Activated T-helper 17 cell treated with anti-CD3 and anti-CD28 coated beads, Interleukin-2, amount 50 U/mL, for 72 hours (primary cell): ENCODE measurements at regions not wholly inside any gene's neighbourhood (a gene's known extent, or its start where the extent isn't known, plus 50 kb on each side); places are given as distances from the start of the nearest gene placed in this dataset.

Experiments
- ATAC-seq: fragments of 150-1000 bp; cut with Tn5 transposase; replicated peaks from 2 replicates; pipeline ENCODE4 v1.10.0; 2021; ENCODE audit warnings: mild to moderate bottlenecking, moderate library complexity
- H3K27ac Mint-ChIP-seq: one replicate; pipeline ENCODE4 v1.8.0; 2022; ENCODE audit warnings: mixed read lengths
- H3K27me3 Mint-ChIP-seq: one replicate; pipeline ENCODE4 v1.8.0; 2022; ENCODE audit warnings: mixed read lengths
- H3K36me3 Mint-ChIP-seq: one replicate; pipeline ENCODE4 v1.8.0; 2022; ENCODE audit warnings: low read depth, mild to moderate bottlenecking, mixed read lengths
- H3K4me1 Mint-ChIP-seq: one replicate; pipeline ENCODE4 v1.8.0; 2022; ENCODE audit warnings: mixed read lengths
- H3K4me3 Mint-ChIP-seq: one replicate; pipeline ENCODE4 v1.8.0; 2022; ENCODE audit warnings: mild to moderate bottlenecking, mixed read lengths
- H3K9me3 Mint-ChIP-seq: one replicate; pipeline ENCODE4 v1.8.0; 2022; ENCODE audit warnings: mixed read lengths

- Mint-ChIP-seq H3K27me3 (no peaks in the 10 kb centered on the region), H3K4me3 (no peak overlapping the region), H3K27ac (no peak overlapping the region), H3K9me3 (no peaks in the 10 kb centered on the region), H3K36me3 (no peaks in the 10 kb centered on the region), H3K4me1 (peaks cover 11% of the 10 kb centered on the region)
- no peak for ATAC-seq
Measured at GRCh38 chr2:222790932-222791331, 69.9 kb upstream of the ACSL3 start.

- no peak overlapping the region for H3K27ac Mint-ChIP-seq
- H3K4me1 Mint-ChIP-seq, result peaks cover 11% of the 10 kb centered on the region
- H3K27me3 Mint-ChIP-seq, result no peaks in the 10 kb centered on the region
- H3K9me3 Mint-ChIP-seq, result no peaks in the 10 kb centered on the region
- H3K36me3 Mint-ChIP-seq, result no peaks in the 10 kb centered on the region
- H3K4me3 Mint-ChIP-seq, result no peak overlapping the region
- ATAC-seq, result no peak
Measured at GRCh38 chr2:222792001-222792611, 68.7 kb upstream of the ACSL3 start.

- H3K27me3 Mint-ChIP-seq, result no peaks in the 10 kb centered on the region
- H3K27ac Mint-ChIP-seq, result no peak overlapping the region
- peaks cover 1% of the 10 kb centered on the region for H3K4me1 Mint-ChIP-seq
- H3K9me3 Mint-ChIP-seq, result no peaks in the 10 kb centered on the region
- H3K4me3 Mint-ChIP-seq, result no peak overlapping the region
- ATAC-seq, result no peak
- no peaks in the 10 kb centered on the region for H3K36me3 Mint-ChIP-seq
Measured at GRCh38 chr2:222794585-222795449, 66.0 kb upstream of the ACSL3 start.

- Mint-ChIP-seq H3K9me3 (no peaks in the 10 kb centered on the region), H3K27ac (no peak overlapping the region), H3K4me3 (no peak overlapping the region), H3K4me1 (no peaks in the 10 kb centered on the region), H3K27me3 (no peaks in the 10 kb centered on the region), H3K36me3 (no peaks in the 10 kb centered on the region)
- no peak for ATAC-seq
Measured at GRCh38 chr2:222795450-222796357, 65.1 kb upstream of the ACSL3 start.

GRCh38 chr2:222796413-222797103, 64.3 kb upstream of the ACSL3 start:
- Mint-ChIP-seq H3K27me3 (no peaks in the 10 kb centered on the region), H3K9me3 (no peaks in the 10 kb centered on the region), H3K27ac (no peak overlapping the region), H3K36me3 (no peaks in the 10 kb centered on the region), H3K4me1 (no peaks in the 10 kb centered on the region), H3K4me3 (no peak overlapping the region)
- no peak for ATAC-seq

- ATAC-seq, result no peak
- Mint-ChIP-seq H3K36me3 (no peaks in the 10 kb centered on the region), H3K4me3 (no peak overlapping the region)
Measured at GRCh38 chr2:222797261-222797660, 63.6 kb upstream of the ACSL3 start.

GRCh38 chr2:222797871-222798270, 63.0 kb upstream of the ACSL3 start:
- peaks cover 5% of the 10 kb centered on the region for H3K27me3 Mint-ChIP-seq
- H3K4me1 Mint-ChIP-seq, result no peaks in the 10 kb centered on the region
- H3K36me3 Mint-ChIP-seq, result no peaks in the 10 kb centered on the region
- no peak overlapping the region for H3K27ac Mint-ChIP-seq
- peak; percentile 98 for ATAC-seq
- H3K4me3 Mint-ChIP-seq, result no peak overlapping the region
- H3K9me3 Mint-ChIP-seq, result no peaks in the 10 kb centered on the region

More at GRCh38 chr2:222797261-222797660, 63.6 kb upstream of the ACSL3 start:
- no peaks in the 10 kb centered on the region for H3K4me1 Mint-ChIP-seq
- H3K27me3 Mint-ChIP-seq, result peaks cover 2% of the 10 kb centered on the region
- H3K9me3 Mint-ChIP-seq, result no peaks in the 10 kb centered on the region
- H3K27ac Mint-ChIP-seq, result no peak overlapping the region

GRCh38 chr2:222798528-222798927, 62.3 kb upstream of the ACSL3 start:
- peaks cover 5% of the 10 kb centered on the region for H3K27me3 Mint-ChIP-seq
- no peak for ATAC-seq

GRCh38 chr2:222799262-222799918, 61.4 kb upstream of the ACSL3 start:
- Mint-ChIP-seq H3K36me3 (no peaks in the 10 kb centered on the region), H3K9me3 (no peaks in the 10 kb centered on the region), H3K4me3 (no peak overlapping the region), H3K27ac (no peak overlapping the region), H3K4me1 (no peaks in the 10 kb centered on the region), H3K27me3 (peaks cover 11% of the 10 kb centered on the region)
- no peak for ATAC-seq

More at GRCh38 chr2:222798528-222798927, 62.3 kb upstream of the ACSL3 start:
- Mint-ChIP-seq H3K9me3 (no peaks in the 10 kb centered on the region), H3K27ac (no peak overlapping the region), H3K4me1 (no peaks in the 10 kb centered on the region), H3K36me3 (no peaks in the 10 kb centered on the region), H3K4me3 (no peak overlapping the region)

GRCh38 chr2:222802514-222803196, 58.2 kb upstream of the ACSL3 start:
- Mint-ChIP-seq H3K9me3 (no peaks in the 10 kb centered on the region), H3K27me3 (peaks cover 18% of the 10 kb centered on the region), H3K4me1 (no peaks in the 10 kb centered on the region), H3K27ac (no peak overlapping the region), H3K4me3 (no peak overlapping the region), H3K36me3 (no peaks in the 10 kb centered on the region)
- no peak for ATAC-seq

- Mint-ChIP-seq H3K4me3 (no peak overlapping the region), H3K4me1 (no peaks in the 10 kb centered on the region), H3K9me3 (no peaks in the 10 kb centered on the region), H3K36me3 (no peaks in the 10 kb centered on the region), H3K27me3 (peaks cover 22% of the 10 kb centered on the region), H3K27ac (no peak overlapping the region)
- ATAC-seq, result no peak
Measured at GRCh38 chr2:222804351-222804750, 56.5 kb upstream of the ACSL3 start.

GRCh38 chr2:222805591-222806304, 55.1 kb upstream of the ACSL3 start:
- no peak overlapping the region for H3K27ac Mint-ChIP-seq
- H3K9me3 Mint-ChIP-seq, result no peaks in the 10 kb centered on the region
- peaks cover 23% of the 10 kb centered on the region for H3K27me3 Mint-ChIP-seq
- ATAC-seq, result no peak
- no peak overlapping the region for H3K4me3 Mint-ChIP-seq
- no peaks in the 10 kb centered on the region for H3K4me1 Mint-ChIP-seq
- no peaks in the 10 kb centered on the region for H3K36me3 Mint-ChIP-seq
